NCI-H128 (cell line): ENCODE measurements at regions not wholly inside any gene's neighbourhood (a gene's known extent, or its start where the extent isn't known, plus 50 kb on each side); places are given as distances from the start of the nearest gene placed in this dataset.
"Not testable (repeated sequence)": the region's sequence is repeated elsewhere in the genome, so short reads cannot be mapped to it uniquely, and the experiment has no call there.

Source experiments
- DNase-seq: peaks from one replicate; lab custom pipeline; 2025; ENCODE audit not compliant: unreplicated experiment; lab: John Stamatoyannopoulos, UW

- no peak for DNase-seq
These were observed 90.0 kb downstream of the ANXA2R start for GRCh38 chr5:42950116-42950455.

GRCh38 chr5:42949348-42950115, 90.6 kb downstream of the ANXA2R start:
- DNase-seq = no peak

DNA sequence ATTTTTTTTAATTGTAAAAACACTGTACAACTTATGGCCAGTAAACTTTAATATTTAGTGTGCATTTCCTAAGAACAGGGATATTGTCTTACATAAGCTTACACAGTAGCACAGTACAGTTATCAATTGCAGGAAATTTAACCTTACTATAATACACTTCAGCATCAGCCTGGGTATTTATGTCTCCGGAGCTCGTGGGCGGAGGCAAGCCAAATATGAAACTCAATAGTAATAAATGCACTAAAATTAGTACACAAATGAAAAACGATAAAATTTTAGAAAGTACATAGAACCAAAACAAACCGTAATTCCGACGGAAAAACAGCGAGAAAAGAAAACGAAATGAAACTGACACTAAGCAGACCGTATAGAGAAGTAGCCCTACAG, 91.2 kb downstream of the ANXA2R start:
- no peak for DNase-seq

GRCh38 chr5:42944989-42945388, 95.1 kb downstream of the ANXA2R start:
- no peak for DNase-seq

- no peak for DNase-seq
These were observed 96.0 kb downstream of the ANXA2R start for GRCh38 chr5:42943931-42944631.

DNA sequence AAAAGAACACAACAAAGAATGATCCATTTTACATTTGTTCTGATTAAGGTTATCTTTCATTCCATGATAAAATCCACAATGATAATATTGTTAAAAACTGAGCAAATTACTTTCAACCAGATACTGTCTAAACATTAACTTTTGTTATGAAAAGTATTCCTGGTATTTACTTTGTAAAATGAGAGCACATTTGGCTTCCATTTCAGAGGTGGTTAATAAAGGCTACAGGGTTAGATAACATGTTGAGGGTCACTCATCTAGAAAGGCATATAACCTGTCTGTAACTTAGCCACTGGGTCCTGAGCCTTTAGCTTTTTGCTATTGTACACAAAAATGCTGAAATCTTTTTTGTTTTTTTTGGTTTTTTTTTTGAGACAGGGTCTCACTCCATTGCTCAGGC, 99.3 kb downstream of the ANXA2R start:
- DNase-seq = no peak

- not testable (repeated sequence) for DNase-seq
These were observed 108.1 kb downstream of the ANXA2R start for GRCh38 chr5:42932011-42932410.

GRCh38 chr5:42931451-42931850, 108.7 kb downstream of the ANXA2R start:
- DNase-seq = not testable (repeated sequence)

- no peak for DNase-seq
These were observed 109.2 kb downstream of the ANXA2R start for GRCh38 chr5:42930934-42931333.

- DNase-seq = no peak
These were observed 110.2 kb downstream of the ANXA2R start for GRCh38 chr5:42929871-42930270.

DNA sequence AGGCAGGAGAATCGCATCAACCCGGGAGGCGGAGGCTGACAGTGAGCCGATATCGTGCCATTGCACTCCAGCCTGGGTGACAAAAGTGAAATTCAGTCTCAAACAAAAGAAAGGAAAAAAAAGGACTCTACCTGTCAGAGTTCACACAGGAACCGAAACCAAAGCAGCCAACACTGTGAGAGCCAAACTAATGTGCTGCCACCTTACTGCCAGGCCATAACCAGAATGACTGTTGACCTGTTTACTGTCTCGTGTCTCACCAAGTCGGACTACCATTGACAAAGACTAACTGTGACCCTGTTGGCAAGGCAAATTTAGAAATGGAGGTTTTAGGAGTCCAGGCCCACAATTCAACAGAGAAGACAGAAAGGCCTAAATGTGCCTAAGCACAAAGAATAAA, 112.4 kb downstream of the ANXA2R start:
- DNase-seq = no peak

DNA sequence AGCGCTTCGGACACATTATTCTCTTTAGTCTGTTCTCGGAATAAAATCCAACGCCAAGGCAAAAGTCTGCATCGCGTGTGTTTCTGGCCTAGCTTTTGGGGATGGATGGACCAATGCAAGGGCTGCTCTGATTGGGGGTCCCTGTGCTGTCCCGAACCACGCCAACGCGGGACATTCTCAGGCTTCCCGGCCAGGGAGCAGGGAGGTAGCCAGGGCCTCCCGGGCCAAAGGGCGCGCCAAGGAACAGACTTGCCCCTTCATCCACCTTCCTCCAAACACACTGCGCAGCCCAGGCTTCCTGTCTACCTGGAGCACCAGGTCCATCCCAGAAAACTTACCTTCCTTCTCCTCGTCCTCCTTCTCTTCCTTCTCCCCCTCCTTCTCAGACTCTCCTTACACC, 113.0 kb upstream of the SELENOP start:
- DNase-seq = no peak

GRCh38 chr5:42924226-42924625, 112.5 kb upstream of the SELENOP start:
- DNase-seq = no peak

DNA sequence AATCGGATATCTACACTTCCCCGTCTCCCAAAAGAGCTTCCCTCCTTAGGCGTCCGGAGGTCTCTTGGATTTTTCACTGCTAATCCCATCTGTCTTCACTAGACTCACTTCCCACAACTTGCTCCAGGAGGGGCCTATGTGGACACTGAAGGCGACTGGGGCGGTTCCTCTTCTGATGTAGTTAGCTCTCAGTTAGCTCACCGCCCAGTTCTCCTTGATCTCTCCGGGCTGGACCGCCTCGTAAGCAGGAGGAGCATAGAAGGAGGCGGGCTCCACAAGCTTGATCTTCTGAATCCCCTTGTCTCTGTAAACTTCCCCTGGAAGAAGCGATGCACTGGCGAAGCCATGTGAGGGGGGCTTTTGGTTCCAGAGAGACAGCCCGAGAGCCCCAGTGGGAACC, 112.0 kb upstream of the SELENOP start:
- no peak for DNase-seq

DNA sequence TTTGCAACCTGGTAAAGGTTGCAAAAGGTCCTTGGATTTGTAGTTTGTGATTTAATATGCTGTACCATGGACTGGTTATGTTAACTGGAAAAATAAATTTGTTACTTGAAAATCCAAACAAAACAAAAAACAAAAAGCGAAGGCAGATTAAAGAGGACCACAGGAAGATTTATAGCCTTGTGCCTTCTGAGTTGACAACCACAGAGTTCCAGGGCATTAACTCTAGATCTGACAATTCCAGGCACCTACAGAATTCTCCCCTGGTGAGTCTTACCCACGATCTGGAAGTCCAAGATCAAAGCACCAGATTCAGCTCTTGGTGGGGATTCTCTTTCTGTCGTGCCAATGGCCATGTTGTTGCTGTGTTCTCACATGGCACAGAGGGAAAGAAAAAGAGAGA, 107.9 kb upstream of the SELENOP start:
- DNase-seq = no peak

DNA sequence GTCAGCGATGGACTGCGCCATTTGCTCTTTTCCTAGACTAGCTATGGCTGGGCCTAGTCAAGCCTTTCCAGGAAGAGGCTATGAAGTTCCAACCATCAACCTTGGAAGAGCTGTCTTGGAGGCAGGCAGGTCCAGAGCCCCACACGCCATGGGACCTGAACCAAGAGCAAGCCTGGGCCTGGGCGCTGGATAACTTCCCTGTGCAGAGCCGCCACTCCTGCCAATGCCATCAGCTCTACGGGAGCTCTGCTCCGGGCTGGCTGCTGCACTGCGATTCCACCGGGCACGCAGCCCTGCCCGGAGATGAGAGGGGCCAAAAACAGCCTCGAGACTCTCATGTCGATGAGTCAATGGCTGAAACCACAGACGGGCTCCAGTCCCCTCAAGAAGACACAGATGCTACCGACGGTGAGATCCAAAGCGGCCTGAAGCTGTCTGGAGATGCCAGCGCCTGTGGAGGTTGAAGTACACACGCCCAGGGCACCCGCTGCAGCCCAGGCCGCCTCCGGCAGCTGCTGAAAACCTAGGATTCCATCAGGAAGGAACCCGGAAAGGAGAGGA, 103.7 kb upstream of the SELENOP start:
- DNase-seq = no peak

DNA sequence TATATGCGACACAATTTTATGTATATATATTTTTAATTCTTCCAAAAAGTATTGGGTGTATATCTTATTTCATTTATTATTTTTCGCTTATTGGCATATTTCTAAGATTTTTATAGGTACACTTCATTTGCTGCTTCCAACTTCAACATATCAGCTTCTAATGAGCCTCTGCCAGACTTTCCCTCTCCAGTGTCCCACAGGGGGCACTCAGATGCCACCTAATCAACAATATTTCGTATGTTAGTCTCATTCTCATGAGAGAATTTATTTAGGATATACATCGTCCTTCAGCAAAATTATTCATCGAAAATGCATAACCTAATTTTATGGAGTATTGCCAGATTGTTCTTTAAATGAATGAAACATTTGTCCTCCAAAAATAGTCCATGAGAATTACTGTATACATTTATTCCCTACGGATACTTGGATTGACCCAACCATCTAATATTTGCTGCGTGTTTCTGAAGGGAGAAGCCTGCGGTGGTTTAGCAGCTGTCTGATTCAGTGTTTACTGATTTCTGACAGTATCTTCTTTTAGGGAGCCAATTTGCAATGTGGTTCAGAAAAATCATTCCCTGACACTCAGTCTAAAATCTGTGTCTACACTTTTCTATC, 100.6 kb upstream of the SELENOP start:
- DNase-seq = no peak

GRCh38 chr5:42908509-42909488, 97.1 kb upstream of the SELENOP start:
- DNase-seq = peak; percentile 91

DNA sequence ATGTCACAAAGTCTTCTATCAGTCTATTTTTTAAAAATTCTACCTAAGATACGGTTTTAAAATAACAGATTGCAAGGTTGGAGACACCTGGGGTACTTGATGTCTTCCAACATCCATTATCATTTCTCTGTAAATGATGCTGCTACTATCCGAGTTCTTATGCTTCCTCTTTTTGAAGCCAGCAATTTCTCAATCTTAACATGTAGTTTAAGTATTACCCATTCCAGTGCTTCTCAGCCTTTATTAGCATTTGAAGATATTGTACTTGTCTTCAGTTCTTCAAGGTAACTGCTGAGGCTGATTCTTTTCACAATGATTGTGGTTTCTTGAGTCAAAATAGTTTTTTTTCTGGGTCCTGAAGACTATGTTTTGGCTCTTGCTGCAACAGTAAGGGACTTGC, 96.4 kb upstream of the SELENOP start:
- DNase-seq = no peak

- no peak for DNase-seq
These were observed 94.1 kb upstream of the SELENOP start for GRCh38 chr5:42905827-42906226.

DNA sequence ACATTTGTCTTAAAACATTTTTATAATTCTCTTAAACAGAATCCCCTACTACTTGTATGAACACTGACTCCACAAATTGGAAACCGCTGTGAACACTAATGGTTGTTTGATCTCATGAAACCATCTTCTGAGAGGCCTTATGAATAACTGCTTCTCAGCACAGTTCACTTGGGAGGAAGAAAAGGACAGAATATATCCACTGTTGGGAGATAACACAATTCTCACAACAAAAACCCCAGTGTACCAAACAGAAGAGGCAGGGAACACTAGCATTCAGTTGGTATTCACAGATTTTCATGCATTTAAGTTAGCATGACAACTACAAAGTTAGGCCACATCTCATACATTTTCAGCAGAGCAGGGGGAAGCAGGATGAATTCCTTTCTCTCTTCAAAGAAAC, 89.0 kb upstream of the SELENOP start:
- no peak for DNase-seq
